ENCODE measurements at regions not wholly inside any gene's neighbourhood (a gene's known extent, or its start where the extent isn't known, plus 50 kb on each side); places are given as distances from the start of the nearest gene placed in this dataset.

DNA sequence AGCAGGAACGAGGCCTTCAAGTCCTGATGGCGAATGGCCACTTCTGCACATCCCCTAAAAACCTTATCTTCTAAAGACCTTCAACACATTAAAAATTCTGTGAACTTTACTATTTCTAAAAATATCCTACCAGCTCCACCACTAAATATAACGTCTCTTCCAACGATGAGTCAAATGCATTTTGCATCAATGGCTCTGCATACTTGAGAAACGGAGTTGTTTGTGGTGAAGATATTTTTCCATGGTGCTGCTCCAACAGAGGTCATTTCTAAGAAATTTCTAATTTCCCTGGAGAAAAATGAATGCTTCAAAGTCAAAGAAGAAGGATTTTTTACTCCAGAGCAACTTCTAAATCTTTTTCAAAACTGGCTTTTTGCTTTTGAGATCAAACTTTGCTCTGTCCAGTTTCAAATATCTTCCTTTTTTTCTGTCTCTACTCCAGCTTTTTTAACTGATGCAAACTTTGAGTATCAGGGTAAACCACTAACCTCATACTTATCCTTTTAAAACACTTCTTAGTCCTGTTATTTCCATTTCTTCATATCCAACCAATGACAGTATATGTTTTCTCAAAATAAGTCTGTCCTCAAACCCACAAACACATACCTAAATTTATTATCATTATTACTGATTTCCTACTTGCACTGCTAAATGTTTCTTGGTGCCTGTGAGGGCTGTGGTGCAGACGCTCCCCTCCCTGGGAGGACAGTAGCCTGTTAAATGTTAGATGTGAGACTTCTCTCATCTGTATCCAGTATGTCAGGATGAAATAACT lies 258.1 kb downstream of the KLF6 start (continued):
- TF ChIP-seq MXI1 (IDR thresholded peaks at IDR 0.05; ENCODE audit: low read depth, low read length), result no peak

DNA sequence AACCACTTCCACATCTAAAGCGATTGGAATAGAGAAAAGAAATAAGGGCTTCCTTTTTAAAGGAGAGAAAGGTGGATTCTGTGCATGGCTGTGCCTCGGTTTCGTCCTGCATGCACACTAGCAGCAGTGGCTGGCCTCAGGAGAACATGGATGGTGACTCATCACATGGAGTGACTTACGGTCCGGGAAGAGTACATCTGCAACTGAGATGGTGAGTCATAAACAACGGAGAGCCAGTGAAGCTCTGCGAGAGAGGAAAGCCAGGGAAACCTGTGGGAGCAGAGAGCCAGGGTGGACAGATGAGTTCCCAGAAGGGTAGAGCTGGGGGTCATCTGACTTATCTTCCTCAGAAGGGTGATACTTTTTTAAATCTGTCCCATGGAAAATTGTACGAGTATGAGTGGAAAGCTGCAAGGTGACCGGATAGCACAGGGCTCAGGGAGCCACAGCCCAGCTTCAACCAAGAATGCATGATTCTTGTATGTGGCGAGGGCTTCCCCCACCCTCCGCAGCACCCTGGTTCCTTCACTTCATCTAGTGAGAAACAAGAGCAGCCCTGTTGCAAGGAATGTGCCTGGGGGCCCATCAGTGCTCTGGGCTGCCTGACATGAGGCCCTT lies 259.1 kb downstream of the KLF6 start:
- ChIA-PET POLR2A (no interaction called here), CTCF (no interaction called here)
- no peaks in the 10 kb centered on the region for H3K79me2 ChIP-seq (ENCODE audit: insufficient read depth)
- H3K9me3 ChIP-seq, result no peaks in the 10 kb centered on the region
- no peaks in the 10 kb centered on the region for H3K36me3 ChIP-seq (replicated peaks in 1 of 2; ENCODE audit: control insufficient read depth in 1 of 2, insufficient read depth in 2 of 2, low read length in 1 of 2)
- 26% methylated on average over 11 of the region's 11 CpGs for whole genome bisulfite sequencing (ENCODE audit: low lambda C conversion rate)
- no peak overlapping the region for H3K4me3 ChIP-seq (ENCODE audit: low read depth in 2 of 2, low read length in 1 of 2)
- peaks cover 31% of the 10 kb centered on the region for H3F3A ChIP-seq (replicated peaks; ENCODE audit: insufficient read depth)
- H3K9me2 ChIP-seq, result no peaks in the 10 kb centered on the region
- H3K4me2 ChIP-seq, result peak overlapping the region; percentile 49
- peak overlapping the region; percentile 52 for H3K9ac ChIP-seq
- H3K4me1 ChIP-seq (ENCODE audit: control insufficient read depth in 1 of 2, insufficient read depth in 2 of 2, low read depth in 1 of 2, low read length in 1 of 2), result peaks cover 3 to 23% of the 10 kb centered on the region in 2 experiments
- H4K20me1 ChIP-seq (ENCODE audit: insufficient read depth), result no peaks in the 10 kb centered on the region
- H2AFZ ChIP-seq (ENCODE audit: low read depth), result no peak overlapping the region
- no peak for DNase-seq
- H3K27ac ChIP-seq (ENCODE audit: low read depth in 2 of 2, low read length in 1 of 2), result peak overlapping the region; percentile 43 to 99
- no peaks in the 10 kb centered on the region for H3K27me3 ChIP-seq (ENCODE audit: insufficient read depth)
- TF ChIP-seq, protein P1, sequence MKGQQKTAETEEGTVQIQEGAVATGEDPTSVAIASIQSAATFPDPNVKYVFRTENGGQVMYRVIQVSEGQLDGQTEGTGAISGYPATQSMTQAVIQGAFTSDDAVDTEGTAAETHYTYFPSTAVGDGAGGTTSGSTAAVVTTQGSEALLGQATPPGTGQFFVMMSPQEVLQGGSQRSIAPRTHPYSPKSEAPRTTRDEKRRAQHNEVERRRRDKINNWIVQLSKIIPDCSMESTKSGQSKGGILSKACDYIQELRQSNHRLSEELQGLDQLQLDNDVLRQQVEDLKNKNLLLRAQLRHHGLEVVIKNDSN (IDR thresholded peaks at IDR 0.05; ENCODE audit: borderline replicate concordance, low read depth), result peak; percentile 45; the same call in 1 of the 2 replicates
- no peak for TF ChIP-seq TAF1 (IDR thresholded peaks at IDR 0.05; ENCODE audit: borderline replicate concordance, low read depth, low read length)
- TF ChIP-seq ZBTB33 (IDR thresholded peaks at IDR 0.05; ENCODE audit: borderline replicate concordance, low read depth), result 0 out of 2 replicates have a peak, but pooled peaks have one; percentile 82
- TF ChIP-seq CHD2 (IDR thresholded peaks at IDR 0.05; ENCODE audit: low read length, partially characterized antibody), result no peak
- no peak for TF ChIP-seq MXI1 (IDR thresholded peaks at IDR 0.05; ENCODE audit: low read depth, low read length)
- no peak for TF ChIP-seq YY1 (IDR thresholded peaks at IDR 0.05; ENCODE audit: low read depth)
- TF ChIP-seq NFIC (IDR thresholded peaks at IDR 0.05; ENCODE audit: borderline replicate concordance), result peak; percentile 60; the same call in 1 of the 2 replicates
- TF ChIP-seq GATA2 (CRISPR knock-in tag; IDR thresholded peaks at IDR 0.05), result no peak
- peak; percentile 93 for TF ChIP-seq TCF12 (IDR thresholded peaks at IDR 0.05)
- no peak for TF ChIP-seq RCOR1 (IDR thresholded peaks at IDR 0.05; ENCODE audit: low read length)
- TF ChIP-seq GABPA (IDR thresholded peaks at IDR 0.05; ENCODE audit: low read depth), result no peak
- peak; percentile 72; the same call in 1 of the 2 replicates for TF ChIP-seq POLR2AphosphoS5 (IDR thresholded peaks at IDR 0.05; ENCODE audit: low read depth, low read length)
- TF ChIP-seq FOXM1 (IDR thresholded peaks at IDR 0.05; ENCODE audit: low read depth), result peak; percentile 56; the same call in 1 of the 2 replicates
- TF ChIP-seq, protein P2, sequence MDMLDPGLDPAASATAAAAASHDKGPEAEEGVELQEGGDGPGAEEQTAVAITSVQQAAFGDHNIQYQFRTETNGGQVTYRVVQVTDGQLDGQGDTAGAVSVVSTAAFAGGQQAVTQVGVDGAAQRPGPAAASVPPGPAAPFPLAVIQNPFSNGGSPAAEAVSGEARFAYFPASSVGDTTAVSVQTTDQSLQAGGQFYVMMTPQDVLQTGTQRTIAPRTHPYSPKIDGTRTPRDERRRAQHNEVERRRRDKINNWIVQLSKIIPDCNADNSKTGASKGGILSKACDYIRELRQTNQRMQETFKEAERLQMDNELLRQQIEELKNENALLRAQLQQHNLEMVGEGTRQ (IDR thresholded peaks at IDR 0.05; ENCODE audit: borderline replicate concordance, low read depth, low read length), result no peak
- TF ChIP-seq MAX (IDR thresholded peaks at IDR 0.05; ENCODE audit: low read depth), result peak; percentile 94
- TF ChIP-seq RXRA (IDR thresholded peaks at IDR 0.05; ENCODE audit: borderline replicate concordance, low read depth), result peak; percentile 74; the same call in 1 of the 2 replicates
- no peak for TF ChIP-seq IRF3 (IDR thresholded peaks at IDR 0.05; ENCODE audit: low read depth, low read length)
- peak; percentile 99 for TF ChIP-seq FOSL2 (IDR thresholded peaks at IDR 0.05; ENCODE audit: borderline replicate concordance, low read depth)
- no peak for TF ChIP-seq SMC3 (IDR thresholded peaks at IDR 0.05; ENCODE audit: low read depth, low read length)
- TF ChIP-seq, protein P3, sequence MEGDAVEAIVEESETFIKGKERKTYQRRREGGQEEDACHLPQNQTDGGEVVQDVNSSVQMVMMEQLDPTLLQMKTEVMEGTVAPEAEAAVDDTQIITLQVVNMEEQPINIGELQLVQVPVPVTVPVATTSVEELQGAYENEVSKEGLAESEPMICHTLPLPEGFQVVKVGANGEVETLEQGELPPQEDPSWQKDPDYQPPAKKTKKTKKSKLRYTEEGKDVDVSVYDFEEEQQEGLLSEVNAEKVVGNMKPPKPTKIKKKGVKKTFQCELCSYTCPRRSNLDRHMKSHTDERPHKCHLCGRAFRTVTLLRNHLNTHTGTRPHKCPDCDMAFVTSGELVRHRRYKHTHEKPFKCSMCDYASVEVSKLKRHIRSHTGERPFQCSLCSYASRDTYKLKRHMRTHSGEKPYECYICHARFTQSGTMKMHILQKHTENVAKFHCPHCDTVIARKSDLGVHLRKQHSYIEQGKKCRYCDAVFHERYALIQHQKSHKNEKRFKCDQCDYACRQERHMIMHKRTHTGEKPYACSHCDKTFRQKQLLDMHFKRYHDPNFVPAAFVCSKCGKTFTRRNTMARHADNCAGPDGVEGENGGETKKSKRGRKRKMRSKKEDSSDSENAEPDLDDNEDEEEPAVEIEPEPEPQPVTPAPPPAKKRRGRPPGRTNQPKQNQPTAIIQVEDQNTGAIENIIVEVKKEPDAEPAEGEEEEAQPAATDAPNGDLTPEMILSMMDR (IDR thresholded peaks at IDR 0.05), result no peak
- no peak for TF ChIP-seq NRF1 (IDR thresholded peaks at IDR 0.05; ENCODE audit: low read depth, low read length)
- TF ChIP-seq RFX5 (IDR thresholded peaks at IDR 0.05; ENCODE audit: low read length), result no peak
- 0 out of 2 replicates have a peak, but pooled peaks have one; percentile 5 for TF ChIP-seq ELF1 (IDR thresholded peaks at IDR 0.05)
- no peak for TF ChIP-seq EZH2phosphoT487 (IDR thresholded peaks at IDR 0.05; ENCODE audit: borderline replicate concordance, low read depth)

Measured in SK-N-SH (cell line).